GM18951 (cell line): ENCODE measurements at regions not wholly inside any gene's neighbourhood (a gene's known extent, or its start where the extent isn't known, plus 50 kb on each side); places are given as distances from the start of the nearest gene placed in this dataset.

Source experiments
- POLR2A ChIP-seq: IDR thresholded peaks from 4 replicates; pipeline ENCODE4 v1.6.1; 2011; ENCODE audit warnings: mild to moderate bottlenecking; ENCODE audit not compliant: insufficient read length, insufficient read depth; ENCODE audit errors: extremely low read depth
- in situ Hi-C: fragments of 300-500 bp; cut with MboI; formaldehyde crosslinking; loops from one replicate; pipeline ENCODE4 v1.12.0; 2022; ENCODE audit warnings: low sequenced_read_pairs, mixed read lengths, inconsistent platforms; ENCODE audit not compliant: unreplicated experiment

- in situ Hi-C loops = no loop called here
- TF ChIP-seq POLR2A = no peak
These were observed 91.8 kb upstream of the DMRTA1 start for GRCh38 chr9:22354699-22355384.

DNA sequence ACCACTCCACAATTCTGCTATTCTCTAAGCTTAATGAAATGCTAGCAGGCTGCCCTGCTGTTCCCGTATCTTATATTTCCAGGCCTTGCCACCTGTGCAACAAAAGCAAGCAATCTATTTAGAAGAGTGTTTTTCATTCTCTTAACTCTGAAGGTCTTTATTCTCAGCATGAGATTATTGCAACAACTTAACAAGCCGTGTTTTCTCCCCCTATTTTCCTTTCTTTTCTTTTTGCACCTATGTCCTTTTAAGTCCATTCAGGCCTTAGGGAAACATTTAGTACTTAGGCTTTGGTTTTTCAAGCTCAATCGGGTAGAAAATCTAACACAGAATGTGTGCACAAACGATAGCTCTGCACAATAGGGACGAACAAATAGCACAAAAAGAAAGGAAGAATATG is 89.6 kb upstream of the DMRTA1 start:
- in situ Hi-C loops = no loop called here
- TF ChIP-seq POLR2A = no peak

GRCh38 chr9:22363421-22363887 is 83.2 kb upstream of the DMRTA1 start:
- no peak for TF ChIP-seq POLR2A
- in situ Hi-C loops = no loop called here

DNA sequence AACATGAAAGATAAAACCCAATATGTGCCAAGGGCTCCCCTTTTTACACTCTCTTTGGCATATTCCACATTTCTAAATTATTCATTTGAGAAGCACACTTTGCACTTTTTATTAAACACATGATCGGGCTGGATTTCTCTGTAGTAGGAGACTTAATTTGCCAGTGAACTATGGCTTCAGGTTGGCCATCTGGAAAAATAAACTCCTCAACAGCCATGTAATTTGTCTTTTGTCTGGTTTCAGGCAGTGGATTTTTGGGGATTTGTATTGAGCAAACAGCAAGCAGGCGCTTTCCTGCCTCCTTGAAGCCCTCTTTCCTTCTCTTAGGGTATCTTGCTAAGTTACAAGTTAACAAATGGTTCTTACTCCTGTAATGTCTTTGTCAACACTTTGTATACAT is 73.0 kb upstream of the DMRTA1 start:
- in situ Hi-C loops = no loop called here
- no peak for TF ChIP-seq POLR2A

DNA sequence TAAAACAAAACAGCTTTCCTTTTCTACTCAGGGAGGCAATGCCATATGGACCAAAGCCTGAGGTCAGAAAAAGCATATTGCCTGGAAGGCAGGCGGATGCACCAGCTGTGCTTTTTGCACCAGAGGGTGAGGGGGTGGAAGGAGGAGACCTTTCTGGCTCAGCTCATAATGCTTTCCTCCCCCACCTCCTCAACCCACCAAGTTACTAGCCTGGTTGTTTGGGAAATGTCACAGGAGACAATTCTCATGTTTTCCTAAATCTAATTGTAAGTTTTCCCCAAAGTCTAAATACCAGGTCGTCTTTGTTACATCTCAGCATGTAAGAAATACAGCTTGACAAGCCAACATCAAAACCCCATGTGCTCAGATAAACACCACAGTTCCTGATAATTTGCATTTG is 72.6 kb upstream of the DMRTA1 start:
- TF ChIP-seq POLR2A = no peak
- in situ Hi-C loops = no loop called here

DNA sequence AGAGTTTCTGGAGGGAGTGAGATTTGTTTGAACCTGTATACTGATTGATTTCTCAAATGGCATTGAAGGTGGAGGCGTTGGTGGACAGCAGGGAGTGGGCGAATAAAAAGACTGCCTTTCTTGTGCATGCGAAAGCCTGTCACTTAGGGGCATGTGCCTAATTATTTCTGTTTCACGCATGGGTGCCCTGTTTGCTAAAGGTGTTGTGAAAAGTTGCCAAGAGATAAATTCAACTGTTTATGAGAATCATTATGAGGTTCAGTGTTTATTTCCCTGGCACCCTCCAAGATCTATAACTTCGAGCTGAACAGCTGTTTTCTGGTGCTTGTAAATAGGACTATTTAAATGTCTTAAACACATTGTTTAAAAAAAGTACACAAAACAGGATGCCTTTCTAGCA is 67.4 kb upstream of the DMRTA1 start:
- TF ChIP-seq POLR2A = no peak
- in situ Hi-C loops = no loop called here

DNA sequence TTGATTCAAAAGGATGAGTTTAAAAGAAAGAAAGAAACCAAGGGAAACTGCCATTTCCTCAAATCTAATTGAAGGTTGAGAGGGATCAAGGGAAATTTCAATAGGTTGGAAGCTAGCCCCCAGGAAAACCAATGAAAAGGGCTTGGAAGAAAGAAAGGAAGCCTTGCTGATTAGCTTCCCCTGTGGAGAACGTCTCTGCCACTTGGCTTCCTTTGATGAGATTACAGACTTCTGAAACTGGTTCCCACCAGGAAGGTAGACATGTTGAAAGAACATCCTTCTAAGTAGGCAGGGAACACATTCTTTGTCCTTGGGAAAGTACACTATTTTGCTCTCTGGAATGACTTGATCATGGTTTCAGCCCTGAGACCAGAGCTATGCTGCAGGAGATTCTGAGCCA is 65.5 kb upstream of the DMRTA1 start:
- TF ChIP-seq POLR2A = no peak
- in situ Hi-C loops = loop anchor here (10.0 kb wide), 1 partner anchor 464 kb away; no protein-coding TSS in a partner anchor

- TF ChIP-seq POLR2A = no peak
- in situ Hi-C loops = loop anchor here (10.0 kb wide), 1 partner anchor 462 kb away; no protein-coding TSS in a partner anchor
These were observed 64.3 kb upstream of the DMRTA1 start for GRCh38 chr9:22382331-22382730.

DNA sequence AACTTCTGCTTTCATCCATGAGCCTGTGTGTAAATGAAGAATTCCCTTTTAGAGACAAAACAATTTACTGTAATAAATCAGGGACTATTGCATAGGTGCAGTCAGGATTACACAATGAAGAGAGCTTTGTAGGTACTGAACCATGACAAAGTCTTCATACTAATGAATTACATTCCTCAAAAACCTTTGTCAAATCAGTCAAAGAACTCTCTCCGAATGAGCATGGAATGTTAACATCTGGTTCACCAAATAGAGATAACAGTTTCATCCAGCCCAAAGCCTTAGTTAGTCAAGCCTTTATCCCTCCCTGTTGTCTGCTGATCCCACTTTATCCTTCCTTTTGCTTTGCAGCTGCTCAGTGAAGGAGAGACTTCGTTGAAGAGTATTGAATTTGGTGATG is 62.9 kb upstream of the DMRTA1 start:
- no peak for TF ChIP-seq POLR2A
- in situ Hi-C loops = loop anchor here (10.0 kb wide), 1 partner anchor 461 kb away; no protein-coding TSS in a partner anchor

GRCh38 chr9:22389271-22389670 is 57.4 kb upstream of the DMRTA1 start:
- no peak for TF ChIP-seq POLR2A
- in situ Hi-C loops = loop anchor here (10.0 kb wide), 1 partner anchor 456 kb away; no protein-coding TSS in a partner anchor

GRCh38 chr9:22392523-22392922 is 54.1 kb upstream of the DMRTA1 start:
- no peak for TF ChIP-seq POLR2A
- in situ Hi-C loops = no loop called here

- no peak for TF ChIP-seq POLR2A
- in situ Hi-C loops = no loop called here
These were observed 50.9 kb upstream of the DMRTA1 start for GRCh38 chr9:22395687-22396141.
